ENCODE measurements at regions not wholly inside any gene's neighbourhood (a gene's known extent, or its start where the extent isn't known, plus 50 kb on each side); places are given as distances from the start of the nearest gene placed in this dataset.

DNA sequence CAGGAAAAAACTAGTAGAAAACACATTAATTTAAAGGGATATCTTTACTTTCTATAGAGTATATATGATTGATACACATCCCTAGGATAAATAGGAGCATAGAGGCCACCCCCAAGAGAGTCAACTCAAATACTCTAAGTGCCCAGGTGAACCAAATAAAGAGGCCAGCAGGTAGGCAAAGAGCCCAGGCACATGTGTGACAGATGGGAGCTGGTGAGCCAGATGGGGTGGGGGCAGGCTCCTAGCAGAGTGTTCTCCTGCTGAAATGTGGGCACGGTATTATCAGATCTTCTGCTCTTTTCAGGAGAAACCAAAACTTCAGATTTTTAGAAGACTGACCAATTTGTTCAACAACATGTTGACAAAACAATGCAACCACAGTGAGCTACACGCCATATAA lies 333.4 kb upstream of the PKN2 start:
- Mint-ChIP-seq H3K4me3 (no peak overlapping the region), H3K27me3 (no peaks in the 10 kb centered on the region), H3K27ac (no peak overlapping the region), H3K9me3 (no peaks in the 10 kb centered on the region), H3K4me1 (no peaks in the 10 kb centered on the region), H3K36me3 (no peaks in the 10 kb centered on the region)
- DNase-seq, result no peak
- ATAC-seq (replicated peaks), result no peak

DNA sequence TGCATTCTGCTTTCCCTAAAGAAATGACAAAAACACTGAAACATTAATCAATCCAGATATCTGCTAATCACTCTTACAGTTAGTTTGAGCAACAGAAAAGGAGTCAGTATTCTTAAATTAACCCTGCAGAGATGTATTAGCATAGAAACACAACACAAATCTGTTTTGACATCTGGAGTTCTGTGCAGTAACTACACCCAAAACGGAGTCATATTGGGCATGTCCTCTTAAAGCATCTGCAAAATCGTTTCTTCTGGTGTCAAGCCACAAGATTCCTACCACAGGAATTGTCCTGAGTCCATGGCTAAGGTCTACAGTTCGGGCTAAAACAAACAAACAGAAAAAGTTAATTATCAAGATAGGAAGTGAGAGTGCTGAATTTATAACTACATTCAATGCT lies 332.1 kb upstream of the PKN2 start:
- no peaks in the 10 kb centered on the region for H3K9me3 Mint-ChIP-seq
- no peaks in the 10 kb centered on the region for H3K4me1 Mint-ChIP-seq
- H3K4me3 Mint-ChIP-seq, result no peak overlapping the region
- H3K27me3 Mint-ChIP-seq, result no peaks in the 10 kb centered on the region
- DNase-seq (no peak), ATAC-seq (replicated peaks) (no peak)
- H3K27ac Mint-ChIP-seq, result no peak overlapping the region
- no peaks in the 10 kb centered on the region for H3K36me3 Mint-ChIP-seq

- ATAC-seq (replicated peaks), result no peak
- no peaks in the 10 kb centered on the region for H3K4me1 Mint-ChIP-seq
- DNase-seq, result no peak
Observed at GRCh38 chr1:88354256-88354655, 329.8 kb upstream of the PKN2 start.

DNA sequence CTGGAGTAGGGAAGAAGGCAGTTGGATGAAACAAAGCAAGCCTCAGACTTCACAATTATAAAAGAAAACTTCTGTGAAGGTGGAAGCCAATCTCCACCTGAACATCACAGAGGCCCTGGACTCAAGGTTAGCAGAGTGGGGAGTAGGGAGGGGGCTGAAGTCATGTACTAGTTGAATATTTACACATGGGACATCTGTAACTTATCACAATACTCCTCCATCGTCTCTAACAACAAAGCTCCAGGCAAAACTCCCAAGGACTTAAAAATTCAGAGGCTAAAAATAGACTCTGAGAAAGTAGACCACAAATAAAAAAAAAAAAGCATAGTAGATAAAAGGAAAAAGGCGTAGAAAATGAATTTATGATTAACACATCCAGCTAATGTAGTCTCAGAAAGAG lies 326.3 kb upstream of the PKN2 start:
- Mint-ChIP-seq H3K27me3 (no peaks in the 10 kb centered on the region), H3K27ac (no peak overlapping the region), H3K4me3 (no peak overlapping the region), H3K36me3 (no peaks in the 10 kb centered on the region), H3K4me1 (no peaks in the 10 kb centered on the region), H3K9me3 (no peaks in the 10 kb centered on the region)
- ATAC-seq (replicated peaks) (no peak), DNase-seq (no peak)

More at GRCh38 chr1:88354256-88354655, 329.8 kb upstream of the PKN2 start:
- no peak overlapping the region for H3K27ac Mint-ChIP-seq
- H3K4me3 Mint-ChIP-seq, result no peak overlapping the region
- no peaks in the 10 kb centered on the region for H3K27me3 Mint-ChIP-seq
- no peaks in the 10 kb centered on the region for H3K9me3 Mint-ChIP-seq
- H3K36me3 Mint-ChIP-seq, result no peaks in the 10 kb centered on the region

DNA sequence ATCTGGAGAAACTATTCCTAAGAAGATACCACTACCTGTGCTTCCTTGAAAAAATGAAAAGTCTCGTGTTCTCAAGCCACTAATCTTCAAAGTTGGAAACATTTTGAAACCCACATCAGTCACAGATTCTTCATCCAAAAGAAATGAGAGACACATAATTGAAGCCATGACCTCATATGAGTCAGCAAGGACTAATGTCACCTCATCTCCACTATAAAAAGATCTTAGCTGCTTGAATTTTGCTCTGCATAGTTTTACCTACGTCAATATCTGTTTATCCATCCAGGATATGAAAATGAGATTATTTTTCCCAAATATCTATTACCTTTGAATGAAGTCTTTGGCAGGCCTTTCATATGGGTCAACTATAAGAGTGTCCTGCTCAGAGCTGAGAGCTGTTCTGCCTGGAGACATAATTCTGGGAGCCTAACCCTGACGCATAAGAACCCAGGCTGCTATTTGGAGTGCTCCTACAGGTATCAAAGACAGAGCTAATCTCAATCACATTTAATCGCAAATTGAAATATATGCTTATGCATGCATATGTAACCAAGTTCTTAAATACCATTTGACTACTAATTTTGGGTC lies 312.5 kb upstream of the PKN2 start:
- DNase-seq (no peak), ATAC-seq (replicated peaks) (no peak)
- Mint-ChIP-seq H3K27ac (no peak overlapping the region), H3K36me3 (no peaks in the 10 kb centered on the region), H3K27me3 (no peaks in the 10 kb centered on the region), H3K4me3 (no peak overlapping the region), H3K4me1 (no peaks in the 10 kb centered on the region), H3K9me3 (no peaks in the 10 kb centered on the region)

- H3K27me3 Mint-ChIP-seq, result peaks cover 0 to 6% of the 10 kb centered on the region in 2 donors
- ATAC-seq (replicated peaks) (no peak), DNase-seq (no peak)
- H3K27ac Mint-ChIP-seq, result no peak overlapping the region
- no peaks in the 10 kb centered on the region for H3K9me3 Mint-ChIP-seq
- no peaks in the 10 kb centered on the region for H3K36me3 Mint-ChIP-seq
- no peak overlapping the region for H3K4me3 Mint-ChIP-seq
- no peaks in the 10 kb centered on the region for H3K4me1 Mint-ChIP-seq
Observed at GRCh38 chr1:88375977-88376376, 308.1 kb upstream of the PKN2 start.

DNA sequence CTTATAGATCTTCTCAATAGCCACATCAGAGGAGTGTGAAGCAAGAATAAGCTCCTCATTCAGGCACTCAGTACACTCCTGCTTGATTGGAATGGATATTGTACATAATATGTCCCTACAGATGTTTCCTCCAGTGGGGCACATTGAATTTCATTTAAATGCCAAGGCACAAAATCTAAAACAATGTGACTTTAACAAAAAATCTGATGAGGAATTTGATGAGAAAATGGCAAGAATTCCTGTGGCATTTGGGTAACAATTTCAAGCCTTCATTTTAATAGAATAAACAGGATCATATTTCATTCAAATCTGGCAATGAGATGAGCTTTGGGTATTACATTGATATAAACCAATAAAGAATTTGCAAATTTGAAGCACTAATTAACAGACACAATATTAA lies 307.7 kb upstream of the PKN2 start:
- ATAC-seq (replicated peaks), result no peak
- H3K27me3 Mint-ChIP-seq, result peaks cover 0 to 6% of the 10 kb centered on the region in 2 donors

DNA sequence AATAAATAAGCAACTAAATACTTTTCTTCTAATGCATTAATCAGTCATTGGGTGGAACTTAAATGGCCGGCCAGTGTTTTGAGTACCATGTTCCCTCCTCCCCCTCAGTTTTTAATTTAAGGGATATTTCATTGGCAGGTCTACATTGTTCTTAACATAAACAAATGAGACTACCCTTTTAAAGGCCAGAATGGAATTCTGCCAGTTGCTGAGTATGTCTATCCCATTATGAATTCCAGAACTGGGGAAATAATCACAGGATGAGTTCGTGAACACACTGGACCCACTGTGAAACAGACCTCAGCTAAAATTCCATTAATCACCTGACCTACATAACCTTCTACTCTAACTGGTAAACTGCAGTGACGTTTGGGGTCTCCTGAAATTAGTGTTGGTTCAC lies 305.5 kb upstream of the PKN2 start:
- no peaks in the 10 kb centered on the region for H3K9me3 Mint-ChIP-seq
- no peak overlapping the region for H3K27ac Mint-ChIP-seq
- no peak overlapping the region for H3K4me3 Mint-ChIP-seq
- no peaks in the 10 kb centered on the region for H3K36me3 Mint-ChIP-seq
- H3K27me3 Mint-ChIP-seq, result peaks cover 0 to 6% of the 10 kb centered on the region in 2 donors
- H3K4me1 Mint-ChIP-seq, result no peaks in the 10 kb centered on the region
- DNase-seq (no peak), ATAC-seq (replicated peaks) (no peak)

More for the DNA sequence above, 307.7 kb upstream of the PKN2 start:
- Mint-ChIP-seq H3K4me3 (no peak overlapping the region), H3K9me3 (no peaks in the 10 kb centered on the region), H3K4me1 (no peaks in the 10 kb centered on the region), H3K36me3 (no peaks in the 10 kb centered on the region), H3K27ac (no peak overlapping the region)
- DNase-seq, result no peak

GRCh38 chr1:88394958-88395357 lies 289.1 kb upstream of the PKN2 start:
- Mint-ChIP-seq H3K36me3 (no peaks in the 10 kb centered on the region), H3K27ac (no peak overlapping the region), H3K27me3 (no peaks in the 10 kb centered on the region), H3K4me3 (no peak overlapping the region), H3K4me1 (no peaks in the 10 kb centered on the region), H3K9me3 (peaks cover 2 to 3% of the 10 kb centered on the region in 2 donors)
- DNase-seq (no peak), ATAC-seq (replicated peaks) (no peak)

GRCh38 chr1:88398338-88398737 lies 285.7 kb upstream of the PKN2 start:
- Mint-ChIP-seq H3K27me3 (no peaks in the 10 kb centered on the region), H3K27ac (no peak overlapping the region), H3K36me3 (no peaks in the 10 kb centered on the region), H3K4me3 (no peak overlapping the region), H3K4me1 (no peaks in the 10 kb centered on the region), H3K9me3 (peaks cover 0 to 2% of the 10 kb centered on the region in 2 donors)
- ATAC-seq (replicated peaks) (no peak), DNase-seq (no peak)

DNA sequence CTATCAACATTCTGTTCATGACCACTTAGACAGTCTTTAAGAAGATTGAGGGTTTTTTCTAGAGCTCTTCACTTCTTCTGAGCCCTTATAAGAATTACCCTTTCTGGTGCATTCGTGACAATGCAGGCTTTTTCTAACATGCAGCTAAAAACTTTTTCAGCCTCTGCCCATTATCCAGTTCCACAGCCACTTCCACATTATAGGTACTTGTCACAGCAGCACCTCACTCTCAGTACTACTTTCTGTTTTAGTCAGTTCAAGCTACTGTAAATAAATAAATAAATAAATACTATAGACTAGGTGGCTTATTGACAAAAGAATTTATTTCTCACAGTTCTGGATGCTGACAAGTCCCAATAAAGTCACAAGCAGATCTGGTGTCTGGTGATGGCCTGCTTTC lies 284.4 kb upstream of the PKN2 start:
- Mint-ChIP-seq H3K27me3 (no peaks in the 10 kb centered on the region), H3K4me1 (no peaks in the 10 kb centered on the region), H3K4me3 (no peak overlapping the region), H3K9me3 (peaks cover 0 to 2% of the 10 kb centered on the region in 2 donors), H3K27ac (no peak overlapping the region), H3K36me3 (no peaks in the 10 kb centered on the region)
- no peak for DNase-seq
- no peak for ATAC-seq (replicated peaks)

GRCh38 chr1:88401313-88401712 lies 282.8 kb upstream of the PKN2 start:
- DNase-seq (no peak), ATAC-seq (replicated peaks) (peak; percentile 33 to 39)
- Mint-ChIP-seq H3K4me3 (no peak overlapping the region), H3K9me3 (peaks cover 0 to 2% of the 10 kb centered on the region in 2 donors), H3K36me3 (no peaks in the 10 kb centered on the region), H3K27ac (no peak overlapping the region), H3K27me3 (no peaks in the 10 kb centered on the region), H3K4me1 (no peaks in the 10 kb centered on the region)

- Mint-ChIP-seq H3K4me1 (no peaks in the 10 kb centered on the region), H3K27ac (no peak overlapping the region), H3K27me3 (no peaks in the 10 kb centered on the region), H3K4me3 (no peak overlapping the region), H3K9me3 (peaks cover 4% of the 10 kb centered on the region in 2 donors), H3K36me3 (peaks cover 0 to 2% of the 10 kb centered on the region in 2 donors)
- no peak for ATAC-seq (replicated peaks)
- no peak for DNase-seq
Observed at GRCh38 chr1:88404582-88404981, 279.5 kb upstream of the PKN2 start.

- Mint-ChIP-seq H3K27ac (no peak overlapping the region), H3K4me1 (no peaks in the 10 kb centered on the region), H3K27me3 (no peaks in the 10 kb centered on the region), H3K9me3 (peaks cover 4% of the 10 kb centered on the region in 2 donors), H3K36me3 (peaks cover 0 to 2% of the 10 kb centered on the region in 2 donors), H3K4me3 (no peak overlapping the region)
- no peak for ATAC-seq (replicated peaks)
- DNase-seq, result no peak
Observed at GRCh38 chr1:88407248-88407647, 276.8 kb upstream of the PKN2 start.

DNA sequence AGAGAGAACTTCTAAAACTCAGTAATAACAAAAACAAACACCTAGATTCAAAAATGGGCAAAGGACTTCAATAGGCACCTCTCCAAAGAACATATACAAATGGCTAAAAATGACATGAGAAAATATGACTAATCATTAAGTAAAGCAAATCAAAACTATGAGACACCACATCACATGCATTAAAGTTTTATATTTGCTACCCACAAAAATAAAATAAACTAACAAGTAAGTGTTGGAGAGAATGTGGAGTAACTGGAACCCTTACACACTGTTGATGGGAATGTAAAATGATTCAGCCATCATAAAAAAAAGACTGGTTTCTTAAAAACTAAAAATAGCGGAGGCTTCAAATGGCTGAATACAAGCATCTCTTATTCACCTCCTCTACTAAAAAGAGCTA lies 262.1 kb upstream of the PKN2 start:
- Mint-ChIP-seq H3K9me3 (peaks cover 29 to 49% of the 10 kb centered on the region in 2 donors), H3K4me3 (no peak overlapping the region), H3K27ac (no peak overlapping the region), H3K4me1 (no peaks in the 10 kb centered on the region), H3K27me3 (peaks cover 0 to 3% of the 10 kb centered on the region in 2 donors), H3K36me3 (no peaks in the 10 kb centered on the region)
- no peak for ATAC-seq (replicated peaks)
- DNase-seq, result no peak

DNA sequence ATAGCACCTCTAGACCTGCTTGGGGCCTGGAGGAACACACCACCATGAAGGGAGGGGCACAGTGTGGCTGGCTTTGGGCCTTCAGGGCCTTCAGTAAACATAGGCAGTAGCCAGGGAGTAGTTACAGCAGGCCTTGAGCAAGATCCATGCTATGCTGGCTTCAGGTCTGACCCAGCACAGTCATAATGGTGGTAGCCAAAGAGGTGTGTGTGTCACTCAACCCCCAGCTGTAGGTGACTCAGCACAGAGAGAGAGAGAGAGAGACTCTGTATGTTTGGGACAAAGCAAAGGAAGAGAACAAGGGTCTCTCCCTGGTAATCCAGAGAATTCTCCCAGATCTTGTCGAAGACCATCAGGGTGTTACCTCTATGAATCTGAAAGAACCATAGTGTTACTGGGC lies 250.5 kb upstream of the PKN2 start:
- no peaks in the 10 kb centered on the region for H3K36me3 Mint-ChIP-seq
- H3K27ac Mint-ChIP-seq, result no peak overlapping the region
- no peak for ATAC-seq (replicated peaks)
- no peak for DNase-seq
- peaks cover 0 to 3% of the 10 kb centered on the region in 2 donors for H3K27me3 Mint-ChIP-seq
- peaks cover 22 to 23% of the 10 kb centered on the region in 2 donors for H3K9me3 Mint-ChIP-seq
- no peak overlapping the region for H3K4me3 Mint-ChIP-seq
- no peaks in the 10 kb centered on the region for H3K4me1 Mint-ChIP-seq

Measured in stimulated activated naive B cell treated with anti-CD40 and anti-IgM and Interleukin-4, amounts not matched to agents 10 μg/mL and 1 μg/mL and 100 μg/mL, for 72 hours (primary cell).